Right renal pelvis (tissue), 4 donors: ENCODE measurements at regions not wholly inside any gene's neighbourhood (a gene's known extent, or its start where the extent isn't known, plus 50 kb on each side); places are given as distances from the start of the nearest gene placed in this dataset.

Experiments used
- DNase-seq, 4 donors: peaks; one replicate each; pipeline ENCODE4 v3.0.0-alpha.2; 2013; ENCODE audit warnings: low read depth in 4 of 4, low spot score in 3 of 4, missing footprints in 1 of 4

DNA sequence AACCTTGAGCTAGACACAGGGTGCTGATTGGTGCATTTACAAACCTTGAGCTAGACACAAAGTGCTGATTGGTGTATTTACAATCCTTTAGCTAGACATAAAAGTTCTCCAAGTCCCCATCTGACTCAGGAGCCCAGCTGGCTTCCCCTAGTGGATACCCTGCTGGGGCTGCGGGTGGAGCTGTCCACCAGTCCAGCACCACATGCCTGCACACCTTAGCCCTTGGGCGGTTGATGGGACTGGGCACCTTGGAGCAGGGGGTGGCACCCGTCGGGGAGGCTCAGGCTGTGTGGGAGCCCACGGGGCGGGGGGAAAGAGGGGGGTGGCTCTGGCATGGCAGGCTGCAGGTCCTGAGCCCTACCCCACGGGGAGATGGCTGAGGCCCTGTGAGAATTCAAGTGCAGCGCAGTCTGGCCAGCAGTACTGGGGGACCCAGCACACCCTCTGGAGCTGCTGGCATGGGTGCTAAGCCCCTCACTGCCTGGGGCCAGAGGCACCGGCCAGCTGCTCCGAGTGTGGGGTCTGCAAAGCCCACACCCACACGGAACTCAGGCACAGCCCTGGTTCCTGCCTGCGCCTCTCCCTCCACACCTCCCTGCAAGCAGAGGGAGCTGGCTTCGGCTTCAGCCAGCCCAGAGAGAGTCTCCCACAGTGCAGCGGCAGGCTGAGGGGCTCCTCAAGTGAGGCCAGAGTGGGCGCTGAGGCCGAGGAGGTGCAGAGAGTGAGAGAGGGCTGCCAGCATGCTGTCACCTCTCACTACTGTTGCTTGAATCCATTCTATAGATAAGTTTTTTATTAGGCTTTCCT lies 369.8 kb upstream of the SMIM30 start:
- DNase-seq: no peak

DNA sequence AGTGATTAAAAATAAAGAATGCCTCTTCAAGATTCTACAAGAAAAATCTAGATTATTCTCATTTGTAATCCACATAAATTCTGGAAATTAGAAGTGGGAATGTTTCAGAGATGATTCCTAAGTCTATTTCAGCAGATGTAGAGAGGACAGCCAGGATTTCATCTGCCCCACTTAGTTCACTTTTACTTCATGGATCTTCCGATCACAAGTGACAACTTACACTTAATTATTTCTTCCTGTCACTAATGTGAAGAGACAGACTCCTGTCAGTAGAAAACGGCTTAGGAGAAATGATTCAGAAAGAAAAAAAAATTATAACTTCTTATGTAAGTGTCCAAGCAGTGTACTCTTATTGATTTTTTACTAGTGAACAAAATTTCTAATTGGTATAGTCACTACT lies 368.2 kb upstream of the SMIM30 start:
- no peak for DNase-seq

DNA sequence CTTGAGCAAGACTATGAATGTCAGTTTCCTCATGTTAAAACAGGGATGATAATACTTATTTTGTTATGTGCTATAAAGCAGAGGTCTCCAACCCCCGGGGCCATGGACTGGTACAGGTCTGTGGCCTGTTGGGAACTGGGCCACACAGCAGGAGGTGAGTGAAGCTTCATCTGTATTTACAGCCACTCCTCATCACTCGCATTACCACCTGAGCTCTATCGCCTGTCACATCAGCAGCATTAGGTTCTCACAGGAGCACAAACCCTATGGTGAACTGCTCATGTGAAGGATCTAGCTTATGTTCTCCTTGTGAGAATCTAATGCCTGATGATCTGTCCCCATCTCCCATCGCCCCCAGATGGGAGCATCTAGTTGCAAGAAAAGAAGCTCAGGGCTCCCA lies 365.3 kb upstream of the SMIM30 start:
- no peak for DNase-seq

DNA sequence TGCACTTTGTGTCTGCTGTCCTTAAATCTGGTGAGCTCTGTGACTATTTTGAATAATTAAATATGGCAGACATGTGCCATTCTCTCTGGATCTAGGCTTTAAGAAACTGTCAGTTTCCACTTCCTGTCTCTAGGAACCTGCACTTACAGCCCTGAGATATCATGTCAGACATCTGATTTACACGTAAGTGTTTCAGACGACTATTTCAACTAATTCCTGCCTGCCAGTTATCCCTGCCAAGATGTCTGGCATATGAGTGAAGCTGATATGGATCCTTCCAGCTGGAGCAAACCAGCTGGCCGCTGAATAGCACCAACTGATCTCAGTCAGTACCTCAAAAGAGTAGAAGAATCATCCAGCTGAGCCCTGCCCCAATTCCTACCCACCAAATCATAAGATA lies 362.2 kb upstream of the SMIM30 start:
- no peak for DNase-seq

DNA sequence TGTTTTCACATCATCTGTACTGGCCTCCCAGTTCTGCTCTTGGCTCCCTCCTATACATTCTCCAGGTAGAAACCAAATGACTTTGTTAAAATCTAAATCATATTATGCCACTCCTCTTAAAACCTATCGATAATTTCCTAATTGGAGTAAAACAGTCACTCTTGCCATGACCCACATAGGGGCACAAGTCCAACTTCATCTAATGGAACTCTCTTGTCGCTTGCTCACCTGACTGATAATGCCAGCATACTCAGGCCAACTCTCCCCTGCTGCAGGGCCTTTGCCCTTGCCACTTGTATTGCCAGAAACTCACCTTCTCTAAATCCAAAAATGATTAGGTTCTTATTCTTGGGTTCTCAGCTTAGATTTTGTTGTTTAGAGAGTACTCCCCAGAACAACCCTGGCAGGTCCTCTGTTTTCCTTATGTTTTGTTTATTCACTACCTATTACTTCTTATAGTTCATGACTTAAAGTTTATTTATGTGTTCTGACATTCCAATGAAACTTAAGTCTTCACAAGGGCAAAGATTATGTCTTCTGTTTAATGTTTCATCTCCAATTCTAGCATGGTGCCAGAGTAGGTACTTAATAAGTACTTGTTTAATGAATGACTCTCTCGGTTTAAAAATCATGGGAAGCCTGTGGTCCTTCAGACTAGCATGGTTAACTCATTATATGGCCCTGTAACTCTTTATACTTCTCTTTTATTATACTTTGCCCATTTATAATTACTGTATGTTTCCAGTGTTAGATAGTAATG lies 345.9 kb upstream of the SMIM30 start:
- DNase-seq: no peak

DNA sequence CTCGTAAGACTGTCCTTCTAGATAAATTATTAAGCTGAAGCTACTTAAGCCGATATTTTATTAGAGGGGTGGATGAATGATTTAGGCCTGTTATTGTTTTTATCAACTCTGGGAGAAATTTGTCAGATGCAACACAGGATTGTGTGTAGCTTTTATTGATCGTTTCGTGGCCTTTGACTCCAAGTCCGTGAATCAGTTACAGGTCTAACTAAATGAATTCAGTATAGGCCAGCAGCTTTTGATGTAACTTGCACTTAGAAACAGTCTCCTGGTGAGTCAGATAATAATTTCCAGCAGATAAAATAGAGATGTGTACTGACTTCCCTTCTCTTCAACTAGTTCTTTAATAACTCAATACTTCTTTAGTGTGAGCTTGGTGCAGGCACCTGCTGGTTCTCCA lies 341.7 kb upstream of the SMIM30 start:
- DNase-seq: no peak

DNA sequence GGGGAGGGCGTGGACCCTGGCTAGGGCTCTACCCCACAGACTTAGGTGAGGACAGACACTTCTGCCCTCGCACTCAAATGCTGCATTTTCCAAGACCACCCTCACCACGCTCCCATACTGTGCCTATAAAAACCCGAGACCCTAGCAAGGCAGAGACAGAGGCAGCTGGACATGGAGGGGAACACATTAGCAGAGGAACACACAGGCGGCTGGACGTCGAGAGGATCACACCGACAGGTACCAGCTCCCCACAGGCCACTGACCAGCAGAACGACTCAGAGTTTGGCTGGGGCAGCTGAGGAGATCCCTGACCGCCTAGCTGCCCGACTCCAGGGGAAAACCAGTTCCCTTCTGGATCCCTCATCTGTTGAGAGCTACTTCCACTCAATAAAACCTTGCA lies 338.2 kb upstream of the SMIM30 start:
- DNase-seq: no peak

DNA sequence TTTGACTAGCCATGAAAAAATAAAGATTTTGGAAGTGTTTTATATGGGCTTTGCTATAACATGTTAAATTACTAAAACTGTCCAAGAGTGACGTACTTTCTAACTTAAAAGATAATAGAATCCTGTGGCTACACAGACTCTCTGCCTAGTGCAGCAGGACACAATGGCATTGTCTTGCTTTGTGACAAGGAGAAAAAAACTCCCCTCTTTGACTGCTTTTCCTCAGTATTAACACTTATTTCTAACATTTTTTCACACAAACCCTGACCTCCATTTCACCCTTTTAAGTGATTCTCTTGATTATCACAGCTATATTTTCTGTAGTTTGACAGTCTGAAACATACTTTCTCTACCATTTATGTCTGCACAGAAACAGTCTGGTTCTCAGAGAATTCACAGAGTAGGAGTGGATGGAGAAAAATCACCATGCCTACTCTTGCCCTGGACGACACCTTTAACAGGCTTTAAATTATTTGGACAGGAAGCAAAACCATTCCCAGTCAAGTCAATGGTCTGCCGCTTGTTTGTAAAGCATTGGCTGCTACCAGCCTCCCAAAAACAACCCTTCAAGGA lies 336.3 kb upstream of the SMIM30 start:
- DNase-seq: no peak

DNA sequence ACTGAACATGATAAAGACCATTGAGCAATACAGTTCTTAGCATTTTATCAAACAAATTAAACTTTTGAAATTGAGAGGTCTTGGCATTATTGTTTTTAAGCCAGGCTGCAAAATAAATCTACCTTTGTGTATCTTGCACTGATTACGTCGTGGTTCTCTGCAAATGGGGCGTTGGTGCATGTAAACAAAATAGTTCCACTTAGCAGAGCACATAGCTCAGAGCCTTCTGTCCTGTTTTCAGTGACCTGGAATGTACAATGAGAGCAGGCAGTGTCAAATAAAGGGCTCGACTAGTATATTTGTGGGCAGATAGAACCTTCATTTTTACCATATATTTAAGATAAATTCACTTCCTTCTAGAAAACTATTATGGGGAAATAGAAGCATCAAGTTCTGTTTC lies 333.9 kb upstream of the SMIM30 start:
- DNase-seq: no peak

DNA sequence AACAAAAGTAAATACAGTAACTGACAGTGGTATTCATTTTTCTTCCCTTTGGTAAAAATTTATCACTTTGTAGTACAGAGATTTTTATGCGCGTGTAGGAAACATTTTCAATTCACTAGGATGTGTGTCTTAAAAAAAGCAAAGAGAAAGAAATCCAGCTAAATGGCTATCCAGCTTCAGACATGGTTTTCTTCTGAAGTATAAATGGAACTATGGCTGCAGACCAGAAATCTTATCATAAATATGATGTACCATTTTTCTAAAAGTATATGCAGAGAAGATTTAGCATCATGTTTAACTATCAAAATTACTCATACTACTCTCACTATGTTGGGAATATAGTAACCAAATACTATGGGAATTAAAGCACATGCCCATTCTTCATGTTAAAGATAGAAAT lies 328.4 kb upstream of the SMIM30 start:
- DNase-seq: no peak

DNA sequence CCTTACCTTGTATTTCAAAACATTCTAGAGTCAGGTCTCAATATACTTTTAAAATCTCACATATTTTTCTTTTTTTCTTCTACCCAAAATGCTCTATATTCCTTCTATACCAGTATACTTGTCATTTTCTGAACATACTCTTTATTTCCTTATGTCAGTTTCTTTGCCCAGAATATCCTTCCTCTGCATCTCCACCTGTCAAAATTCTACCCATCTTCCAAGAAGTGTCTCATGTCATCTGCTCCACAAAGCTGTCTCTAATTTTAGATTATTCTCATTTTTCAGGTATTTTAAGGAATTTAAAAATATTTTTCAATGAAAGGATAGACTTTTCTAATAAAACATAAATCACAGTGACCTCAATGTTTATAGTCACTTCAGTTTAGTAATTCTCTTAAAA lies 328.0 kb upstream of the SMIM30 start:
- DNase-seq: no peak

DNA sequence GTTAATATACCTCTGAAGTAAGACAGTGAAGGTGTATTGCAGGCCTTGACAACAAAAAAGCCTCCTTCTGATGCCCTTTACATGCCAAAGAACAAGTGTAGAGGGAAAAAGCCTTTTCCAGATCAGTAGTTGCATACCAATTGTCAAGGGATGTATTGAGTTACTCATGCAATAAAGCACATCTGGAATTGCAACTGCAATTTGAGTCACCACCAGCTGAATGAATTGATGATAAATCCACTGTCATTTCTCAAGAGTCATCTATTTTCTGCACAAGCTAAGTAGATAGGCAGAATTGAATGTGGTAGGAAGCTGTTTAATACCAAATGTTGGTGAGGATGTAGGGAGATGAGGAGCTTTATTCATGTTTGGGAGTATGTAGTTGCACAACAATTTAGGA lies 325.9 kb upstream of the SMIM30 start:
- DNase-seq: no peak

DNA sequence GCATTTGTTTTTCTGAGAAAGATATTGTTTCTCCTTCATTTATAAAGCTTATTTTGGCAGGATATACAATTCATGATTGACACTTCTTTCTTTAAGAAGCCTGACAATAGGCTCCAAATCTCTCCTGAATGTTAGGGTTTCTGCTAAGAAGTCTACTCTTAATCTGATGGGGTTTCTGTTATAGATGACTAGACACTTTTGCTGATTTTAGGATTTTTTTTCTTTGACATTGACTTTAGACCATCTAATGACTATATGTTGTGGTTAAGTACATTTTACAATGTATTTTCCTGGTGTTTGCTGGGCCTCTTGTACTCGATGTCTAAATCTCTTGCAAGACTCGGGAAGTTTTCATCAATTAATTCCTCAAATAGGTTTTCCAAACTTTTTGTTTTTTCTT lies 321.8 kb upstream of the SMIM30 start:
- no peak for DNase-seq

DNA sequence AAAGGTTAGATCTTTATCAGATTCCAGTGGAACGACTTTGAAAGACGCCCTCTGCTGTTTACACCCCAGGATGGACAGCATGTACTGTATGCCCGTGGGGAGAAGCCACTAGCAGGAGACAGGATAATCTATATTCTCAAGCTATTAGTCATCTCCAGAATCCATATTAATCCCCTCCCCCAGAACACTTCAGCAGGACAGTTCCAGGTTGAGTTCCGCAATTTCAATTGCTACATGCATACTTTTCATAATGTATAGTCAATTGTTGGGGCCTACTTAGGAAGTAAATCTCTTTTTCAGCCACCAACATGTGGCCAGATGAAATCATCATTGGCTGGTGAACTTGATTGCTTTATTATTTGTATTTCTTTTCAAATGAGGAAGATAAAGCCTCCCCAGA lies 313.1 kb upstream of the SMIM30 start:
- DNase-seq: no peak

DNA sequence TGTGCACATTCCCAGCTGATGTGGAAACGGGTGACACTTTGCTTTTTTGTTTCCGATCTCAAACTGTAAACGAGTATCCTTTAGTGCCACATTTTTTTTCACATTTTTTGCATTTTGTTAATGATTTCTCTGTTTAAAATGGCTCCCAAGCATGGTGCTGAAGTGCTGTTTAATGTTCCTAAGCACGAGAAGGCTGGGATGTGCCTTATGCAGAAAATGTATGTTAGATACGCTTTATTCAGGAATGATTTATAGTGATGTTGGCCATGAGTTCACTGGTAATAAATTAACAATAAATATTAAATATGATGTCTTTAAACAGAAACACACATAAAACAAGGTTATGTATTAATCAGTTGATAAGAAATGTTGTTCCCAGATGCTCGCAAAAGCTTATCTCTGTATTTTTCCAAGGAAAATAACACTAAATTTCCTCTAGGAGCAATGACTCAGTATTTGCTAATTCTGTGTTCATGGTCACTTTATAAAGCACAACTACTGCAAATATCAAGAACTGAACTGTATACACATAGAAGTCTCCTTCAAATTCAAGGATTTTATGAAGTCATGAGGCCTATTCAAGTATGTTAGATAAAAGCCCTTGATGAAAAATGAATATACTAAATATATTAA lies 305.9 kb upstream of the SMIM30 start:
- peak in 1 of 4 donors; percentile 10 for DNase-seq

DNA sequence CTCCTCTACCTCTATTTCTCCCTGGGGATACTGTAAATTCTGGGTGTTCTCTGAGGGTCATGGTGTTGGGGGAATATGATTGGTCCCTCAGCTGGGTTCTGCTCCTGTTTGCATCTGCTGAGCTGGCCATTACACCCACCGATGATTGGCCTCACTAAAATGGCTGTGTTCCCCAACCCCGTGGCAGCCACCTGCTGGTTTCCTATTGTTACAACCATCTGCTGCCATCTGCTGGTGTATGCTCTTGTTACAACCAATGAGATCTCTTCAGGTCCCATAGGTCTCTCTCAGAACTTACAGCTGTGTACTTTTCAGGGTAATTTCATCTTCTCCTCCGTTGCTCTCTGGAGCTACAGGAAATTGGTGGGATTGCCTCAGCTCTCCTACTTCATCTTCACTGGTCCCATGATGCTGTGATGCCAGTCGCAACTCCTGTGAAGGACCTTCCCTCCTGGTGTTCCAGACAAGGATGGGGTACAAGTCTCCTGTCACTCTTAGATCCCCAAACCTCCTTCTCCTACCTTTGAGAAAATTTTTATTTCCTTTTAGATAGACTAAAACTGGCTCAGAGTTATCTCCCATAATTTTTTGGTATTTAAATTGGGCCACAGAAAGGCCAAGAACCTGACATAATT lies 303.5 kb upstream of the SMIM30 start:
- peak; percentile 50 to 72 (median 66) for DNase-seq

DNA sequence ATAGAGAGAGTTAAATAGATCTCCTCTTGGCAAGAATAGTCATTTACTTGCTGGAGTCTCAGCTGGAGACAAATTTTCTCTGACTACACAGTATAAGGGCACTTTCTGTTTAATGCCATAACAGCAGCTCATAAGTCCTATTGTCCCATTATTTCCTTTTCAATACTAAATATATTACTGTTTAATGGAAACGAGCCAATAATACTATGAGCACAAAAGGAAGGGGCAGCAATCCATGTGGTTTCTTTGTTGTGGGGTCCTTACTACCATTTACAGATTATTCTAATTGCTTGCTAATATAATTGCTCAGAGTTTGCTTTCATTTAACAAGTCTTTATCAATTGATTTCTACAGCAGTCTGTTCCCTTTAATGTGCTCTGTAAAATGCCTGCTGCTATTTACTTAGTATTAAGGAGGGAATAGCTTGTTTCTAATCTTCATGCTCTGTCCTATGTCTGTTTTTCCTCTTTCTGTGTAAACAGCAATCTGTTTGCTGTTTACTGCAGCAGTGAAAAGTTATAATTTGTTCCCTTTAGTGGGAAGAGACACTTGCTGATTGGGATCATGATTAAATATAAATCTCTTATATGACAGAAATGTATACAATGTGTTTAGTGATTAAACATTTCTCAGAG lies 296.2 kb upstream of the SMIM30 start:
- DNase-seq: no peak

DNA sequence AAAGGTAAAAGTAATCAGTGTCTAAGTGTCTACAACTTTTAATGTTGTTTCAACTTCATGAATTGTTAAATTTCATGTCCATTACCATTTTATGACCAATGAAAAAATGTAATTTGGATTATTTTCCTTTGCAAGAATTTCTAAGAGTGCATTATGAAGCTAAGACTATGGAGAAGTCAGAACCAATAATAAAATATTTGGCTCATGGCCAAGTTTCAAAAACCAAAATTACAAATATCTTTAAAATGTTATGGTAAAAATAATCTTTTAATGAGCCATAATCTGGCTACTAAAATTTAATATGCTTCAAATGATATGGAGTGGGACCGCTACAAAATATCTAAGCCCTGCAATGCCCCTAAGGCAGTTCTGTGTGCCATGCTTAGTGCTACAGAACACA lies 294.1 kb upstream of the SMIM30 start:
- no peak for DNase-seq

DNA sequence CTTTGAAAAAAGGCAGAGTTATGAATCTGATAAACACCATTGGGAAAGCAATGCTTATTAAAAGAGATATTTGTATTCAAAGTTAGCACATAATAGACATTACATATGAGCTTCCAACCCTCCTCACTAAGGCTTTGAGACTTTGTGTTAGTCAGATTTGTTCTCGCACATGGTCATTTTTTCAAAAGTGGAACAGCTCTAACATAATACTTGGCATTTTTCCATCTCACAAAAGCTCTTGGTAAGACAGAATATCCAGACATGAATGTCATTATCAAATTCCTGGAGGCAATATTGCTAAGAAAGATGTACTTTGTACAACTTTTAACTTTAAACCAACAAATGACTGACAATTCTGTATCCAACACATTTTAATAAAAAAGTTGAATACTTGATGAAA lies 292.4 kb upstream of the SMIM30 start:
- DNase-seq: no peak

DNA sequence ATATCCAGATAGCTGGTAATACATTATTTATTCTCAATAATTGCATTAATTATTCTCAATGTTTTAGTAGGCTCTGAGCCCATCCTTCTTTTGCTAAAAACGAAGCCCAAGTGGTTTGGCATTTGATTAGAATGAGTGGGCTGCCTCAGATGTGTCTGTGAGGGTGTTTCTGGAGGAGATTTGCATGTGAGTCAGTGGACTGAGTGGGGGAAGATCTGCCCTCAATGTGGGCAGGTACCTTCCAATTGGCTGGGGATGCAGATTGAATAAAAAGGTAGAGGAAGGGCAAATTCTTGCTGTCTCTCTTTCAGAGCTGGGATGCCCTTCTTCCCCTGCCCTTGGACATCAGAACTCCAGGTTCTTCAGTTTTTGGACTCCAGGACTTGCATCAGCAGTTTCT lies 290.6 kb upstream of the SMIM30 start:
- DNase-seq: no peak
